ENCODE measurements at regions not wholly inside any gene's neighbourhood (a gene's known extent, or its start where the extent isn't known, plus 50 kb on each side); places are given as distances from the start of the nearest gene placed in this dataset.

- no peaks in the 10 kb centered on the region for H3K36me3 Mint-ChIP-seq (ENCODE audit: low read depth)
- H3K27me3 Mint-ChIP-seq (ENCODE audit: insufficient read depth, low read depth, poor library complexity): peaks cover 4% of the 10 kb centered on the region
- DNase-seq (ENCODE audit: low spot score): no peak
- no peaks in the 10 kb centered on the region for H3F3A ChIP-seq (replicated peaks; ENCODE audit: low read depth)
- ATAC-seq: no peak
- no peak overlapping the region for H3K27ac ChIP-seq (ENCODE audit: low read depth)
- H3K4me1 Mint-ChIP-seq: peaks cover 8% of the 10 kb centered on the region
- H3K4me3 Mint-ChIP-seq: no peak overlapping the region
- no peaks in the 10 kb centered on the region for H4K20me1 ChIP-seq (replicated peaks; ENCODE audit: insufficient read depth)
- H2AFZ ChIP-seq: no peak overlapping the region
- no peaks in the 10 kb centered on the region for H3K4me1 ChIP-seq (ENCODE audit: insufficient read depth)
- H3K4me2 ChIP-seq: no peak overlapping the region
- no peaks in the 10 kb centered on the region; the same call in 1 of the 2 replicates for H3K36me3 ChIP-seq (ENCODE audit: insufficient read depth)
- H3K27me3 ChIP-seq (ENCODE audit: insufficient read depth): no peaks in the 10 kb centered on the region
- no peaks in the 10 kb centered on the region for H3K9me3 Mint-ChIP-seq
- no peak overlapping the region for H3K27ac Mint-ChIP-seq
- TF ChIP-seq POLR2AphosphoS5 (IDR thresholded peaks at IDR 0.05; ENCODE audit: low read depth): no peak
- TF ChIP-seq ZNF331 (CRISPR knock-in tag; IDR thresholded peaks at IDR 0.05; ENCODE audit: low read depth): no peak
- TF ChIP-seq CTCF (conservative IDR thresholded peaks at IDR 0.05; ENCODE audit: low read depth in 2 of 2): no peak
- TF ChIP-seq, protein P1, sequence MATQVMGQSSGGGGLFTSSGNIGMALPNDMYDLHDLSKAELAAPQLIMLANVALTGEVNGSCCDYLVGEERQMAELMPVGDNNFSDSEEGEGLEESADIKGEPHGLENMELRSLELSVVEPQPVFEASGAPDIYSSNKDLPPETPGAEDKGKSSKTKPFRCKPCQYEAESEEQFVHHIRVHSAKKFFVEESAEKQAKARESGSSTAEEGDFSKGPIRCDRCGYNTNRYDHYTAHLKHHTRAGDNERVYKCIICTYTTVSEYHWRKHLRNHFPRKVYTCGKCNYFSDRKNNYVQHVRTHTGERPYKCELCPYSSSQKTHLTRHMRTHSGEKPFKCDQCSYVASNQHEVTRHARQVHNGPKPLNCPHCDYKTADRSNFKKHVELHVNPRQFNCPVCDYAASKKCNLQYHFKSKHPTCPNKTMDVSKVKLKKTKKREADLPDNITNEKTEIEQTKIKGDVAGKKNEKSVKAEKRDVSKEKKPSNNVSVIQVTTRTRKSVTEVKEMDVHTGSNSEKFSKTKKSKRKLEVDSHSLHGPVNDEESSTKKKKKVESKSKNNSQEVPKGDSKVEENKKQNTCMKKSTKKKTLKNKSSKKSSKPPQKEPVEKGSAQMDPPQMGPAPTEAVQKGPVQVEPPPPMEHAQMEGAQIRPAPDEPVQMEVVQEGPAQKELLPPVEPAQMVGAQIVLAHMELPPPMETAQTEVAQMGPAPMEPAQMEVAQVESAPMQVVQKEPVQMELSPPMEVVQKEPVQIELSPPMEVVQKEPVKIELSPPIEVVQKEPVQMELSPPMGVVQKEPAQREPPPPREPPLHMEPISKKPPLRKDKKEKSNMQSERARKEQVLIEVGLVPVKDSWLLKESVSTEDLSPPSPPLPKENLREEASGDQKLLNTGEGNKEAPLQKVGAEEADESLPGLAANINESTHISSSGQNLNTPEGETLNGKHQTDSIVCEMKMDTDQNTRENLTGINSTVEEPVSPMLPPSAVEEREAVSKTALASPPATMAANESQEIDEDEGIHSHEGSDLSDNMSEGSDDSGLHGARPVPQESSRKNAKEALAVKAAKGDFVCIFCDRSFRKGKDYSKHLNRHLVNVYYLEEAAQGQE (IDR thresholded peaks at IDR 0.05; ENCODE audit: unreplicated experiment): no peak
- no peak for TF ChIP-seq JUNB (IDR thresholded peaks at IDR 0.05; ENCODE audit: unreplicated experiment)
- TF ChIP-seq, protein P2, sequence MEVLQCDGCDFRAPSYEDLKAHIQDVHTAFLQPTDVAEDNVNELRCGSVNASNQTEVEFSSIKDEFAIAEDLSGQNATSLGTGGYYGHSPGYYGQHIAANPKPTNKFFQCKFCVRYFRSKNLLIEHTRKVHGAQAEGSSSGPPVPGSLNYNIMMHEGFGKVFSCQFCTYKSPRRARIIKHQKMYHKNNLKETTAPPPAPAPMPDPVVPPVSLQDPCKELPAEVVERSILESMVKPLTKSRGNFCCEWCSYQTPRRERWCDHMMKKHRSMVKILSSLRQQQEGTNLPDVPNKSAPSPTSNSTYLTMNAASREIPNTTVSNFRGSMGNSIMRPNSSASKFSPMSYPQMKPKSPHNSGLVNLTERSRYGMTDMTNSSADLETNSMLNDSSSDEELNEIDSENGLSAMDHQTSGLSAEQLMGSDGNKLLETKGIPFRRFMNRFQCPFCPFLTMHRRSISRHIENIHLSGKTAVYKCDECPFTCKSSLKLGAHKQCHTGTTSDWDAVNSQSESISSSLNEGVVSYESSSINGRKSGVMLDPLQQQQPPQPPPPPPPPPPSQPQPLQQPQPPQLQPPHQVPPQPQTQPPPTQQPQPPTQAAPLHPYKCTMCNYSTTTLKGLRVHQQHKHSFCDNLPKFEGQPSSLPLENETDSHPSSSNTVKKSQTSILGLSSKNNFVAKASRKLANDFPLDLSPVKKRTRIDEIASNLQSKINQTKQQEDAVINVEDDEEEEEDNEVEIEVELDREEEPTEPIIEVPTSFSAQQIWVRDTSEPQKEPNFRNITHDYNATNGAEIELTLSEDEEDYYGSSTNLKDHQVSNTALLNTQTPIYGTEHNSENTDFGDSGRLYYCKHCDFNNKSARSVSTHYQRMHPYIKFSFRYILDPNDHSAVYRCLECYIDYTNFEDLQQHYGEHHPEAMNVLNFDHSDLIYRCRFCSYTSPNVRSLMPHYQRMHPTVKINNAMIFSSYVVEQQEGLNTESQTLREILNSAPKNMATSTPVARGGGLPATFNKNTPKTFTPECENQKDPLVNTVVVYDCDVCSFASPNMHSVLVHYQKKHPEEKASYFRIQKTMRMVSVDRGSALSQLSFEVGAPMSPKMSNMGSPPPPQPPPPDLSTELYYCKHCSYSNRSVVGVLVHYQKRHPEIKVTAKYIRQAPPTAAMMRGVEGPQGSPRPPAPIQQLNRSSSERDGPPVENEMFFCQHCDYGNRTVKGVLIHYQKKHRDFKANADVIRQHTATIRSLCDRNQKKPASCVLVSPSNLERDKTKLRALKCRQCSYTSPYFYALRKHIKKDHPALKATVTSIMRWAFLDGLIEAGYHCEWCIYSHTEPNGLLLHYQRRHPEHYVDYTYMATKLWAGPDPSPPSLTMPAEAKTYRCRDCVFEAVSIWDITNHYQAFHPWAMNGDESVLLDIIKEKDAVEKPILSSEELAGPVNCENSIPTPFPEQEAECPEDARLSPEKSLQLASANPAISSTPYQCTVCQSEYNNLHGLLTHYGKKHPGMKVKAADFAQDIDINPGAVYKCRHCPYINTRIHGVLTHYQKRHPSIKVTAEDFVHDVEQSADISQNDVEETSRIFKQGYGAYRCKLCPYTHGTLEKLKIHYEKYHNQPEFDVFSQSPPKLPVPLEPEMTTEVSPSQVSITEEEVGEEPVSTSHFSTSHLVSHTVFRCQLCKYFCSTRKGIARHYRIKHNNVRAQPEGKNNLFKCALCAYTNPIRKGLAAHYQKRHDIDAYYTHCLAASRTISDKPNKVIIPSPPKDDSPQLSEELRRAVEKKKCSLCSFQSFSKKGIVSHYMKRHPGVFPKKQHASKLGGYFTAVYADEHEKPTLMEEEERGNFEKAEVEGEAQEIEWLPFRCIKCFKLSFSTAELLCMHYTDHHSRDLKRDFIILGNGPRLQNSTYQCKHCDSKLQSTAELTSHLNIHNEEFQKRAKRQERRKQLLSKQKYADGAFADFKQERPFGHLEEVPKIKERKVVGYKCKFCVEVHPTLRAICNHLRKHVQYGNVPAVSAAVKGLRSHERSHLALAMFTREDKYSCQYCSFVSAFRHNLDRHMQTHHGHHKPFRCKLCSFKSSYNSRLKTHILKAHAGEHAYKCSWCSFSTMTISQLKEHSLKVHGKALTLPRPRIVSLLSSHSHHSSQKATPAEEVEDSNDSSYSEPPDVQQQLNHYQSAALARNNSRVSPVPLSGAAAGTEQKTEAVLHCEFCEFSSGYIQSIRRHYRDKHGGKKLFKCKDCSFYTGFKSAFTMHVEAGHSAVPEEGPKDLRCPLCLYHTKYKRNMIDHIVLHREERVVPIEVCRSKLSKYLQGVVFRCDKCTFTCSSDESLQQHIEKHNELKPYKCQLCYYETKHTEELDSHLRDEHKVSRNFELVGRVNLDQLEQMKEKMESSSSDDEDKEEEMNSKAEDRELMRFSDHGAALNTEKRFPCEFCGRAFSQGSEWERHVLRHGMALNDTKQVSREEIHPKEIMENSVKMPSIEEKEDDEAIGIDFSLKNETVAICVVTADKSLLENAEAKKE (CRISPR knock-in tag; IDR thresholded peaks at IDR 0.05): no peak
- TF ChIP-seq CREB1 (CRISPR knock-in tag; IDR thresholded peaks at IDR 0.05; ENCODE audit: low read depth): no peak
- TF ChIP-seq ETS1 (IDR thresholded peaks at IDR 0.05): no peak
- no peak for TF ChIP-seq EZH2 (IDR thresholded peaks at IDR 0.05; ENCODE audit: low read depth, unreplicated experiment)
- TF ChIP-seq EZH2phosphoT487 (IDR thresholded peaks at IDR 0.05; ENCODE audit: unreplicated experiment): no peak
- TF ChIP-seq STAT1 (IDR thresholded peaks at IDR 0.05; ENCODE audit: unreplicated experiment): no peak
- no peak for TF ChIP-seq NANOG (IDR thresholded peaks at IDR 0.05; ENCODE audit: borderline replicate concordance)
- no peak overlapping the region for H3K4me3 ChIP-seq
- H3K79me2 ChIP-seq (replicated peaks; ENCODE audit: insufficient read depth): no peaks in the 10 kb centered on the region
- peaks cover 17% of the 10 kb centered on the region for H3K9me2 ChIP-seq (ENCODE audit: insufficient read depth)
Observed at GRCh38 chr20:8935878-8936277, 133.0 kb upstream of the PLCB4 start.

Data from GM23338 (cell line).